ENCODE measurements at regions not wholly inside any gene's neighbourhood (a gene's known extent, or its start where the extent isn't known, plus 50 kb on each side); places are given as distances from the start of the nearest gene placed in this dataset.
"Not testable (repeated sequence)": the region's sequence is repeated elsewhere in the genome, so short reads cannot be mapped to it uniquely, and the experiment has no call there.

GRCh38 chr7:68550635-68551034 lies 1047.6 kb upstream of the AUTS2 start:
- no peak for DNase-seq (ENCODE audit: extremely low read depth, low read depth)

GRCh38 chr7:68556537-68556936 lies 1041.7 kb upstream of the AUTS2 start:
- DNase-seq (ENCODE audit: extremely low read depth, low read depth): no peak

GRCh38 chr7:68559518-68559917 lies 1038.8 kb upstream of the AUTS2 start:
- no peak for DNase-seq (ENCODE audit: extremely low read depth, low read depth)

GRCh38 chr7:68562323-68562899 lies 1035.9 kb upstream of the AUTS2 start:
- DNase-seq (ENCODE audit: extremely low read depth, low read depth): peak; percentile 29

- DNase-seq (ENCODE audit: extremely low read depth, low read depth): no peak
These were observed 1033.8 kb upstream of the AUTS2 start for GRCh38 chr7:68564306-68565135.

GRCh38 chr7:68571286-68571685 lies 1027.0 kb upstream of the AUTS2 start:
- no peak for DNase-seq (ENCODE audit: extremely low read depth, low read depth)

- no peak for DNase-seq (ENCODE audit: extremely low read depth, low read depth)
These were observed 1024.8 kb upstream of the AUTS2 start for GRCh38 chr7:68573271-68574005.

GRCh38 chr7:68576366-68576765 lies 1021.9 kb upstream of the AUTS2 start:
- DNase-seq (ENCODE audit: extremely low read depth, low read depth): no peak

GRCh38 chr7:68581417-68581816 lies 1016.9 kb upstream of the AUTS2 start:
- no peak for DNase-seq (ENCODE audit: extremely low read depth, low read depth)

GRCh38 chr7:68587599-68587998 lies 1010.7 kb upstream of the AUTS2 start:
- no peak for DNase-seq (ENCODE audit: extremely low read depth, low read depth)

- DNase-seq (ENCODE audit: extremely low read depth, low read depth): no peak
These were observed 996.4 kb upstream of the AUTS2 start for GRCh38 chr7:68601826-68602225.

- DNase-seq (ENCODE audit: extremely low read depth, low read depth): no peak
These were observed 993.7 kb upstream of the AUTS2 start for GRCh38 chr7:68604541-68604940.

GRCh38 chr7:68610701-68611100 lies 987.6 kb upstream of the AUTS2 start:
- no peak for DNase-seq (ENCODE audit: extremely low read depth, low read depth)

- DNase-seq (ENCODE audit: extremely low read depth, low read depth): no peak
These were observed 984.9 kb upstream of the AUTS2 start for GRCh38 chr7:68613405-68613804.

GRCh38 chr7:68613897-68614296 lies 984.4 kb upstream of the AUTS2 start:
- no peak for DNase-seq (ENCODE audit: extremely low read depth, low read depth)

GRCh38 chr7:68619526-68619925 lies 978.7 kb upstream of the AUTS2 start:
- DNase-seq (ENCODE audit: extremely low read depth, low read depth): no peak

GRCh38 chr7:68622500-68622899 lies 975.8 kb upstream of the AUTS2 start:
- DNase-seq (ENCODE audit: extremely low read depth, low read depth): no peak

GRCh38 chr7:68623030-68623429 lies 975.2 kb upstream of the AUTS2 start:
- no peak for DNase-seq (ENCODE audit: extremely low read depth, low read depth)

GRCh38 chr7:68627247-68627864 lies 970.9 kb upstream of the AUTS2 start:
- DNase-seq (ENCODE audit: extremely low read depth, low read depth): no peak

GRCh38 chr7:68630914-68631313 lies 967.4 kb upstream of the AUTS2 start:
- DNase-seq (ENCODE audit: extremely low read depth, low read depth): not testable (repeated sequence)

GRCh38 chr7:68640103-68640502 lies 958.2 kb upstream of the AUTS2 start:
- DNase-seq (ENCODE audit: extremely low read depth, low read depth): no peak

Measured in NCI-H460 (cell line).